ENCODE measurements at regions not wholly inside any gene's neighbourhood (a gene's known extent, or its start where the extent isn't known, plus 50 kb on each side); places are given as distances from the start of the nearest gene placed in this dataset.

GRCh38 chr9:75432888-75433287, 344.6 kb downstream of the OSTF1 start:
- TF ChIP-seq TAF1 (IDR thresholded peaks at IDR 0.05; ENCODE audit: borderline replicate concordance, low read depth, low read length), result no peak
- TF ChIP-seq POLR2AphosphoS5 (IDR thresholded peaks at IDR 0.05; ENCODE audit: low read depth, low read length), result no peak

Measured in GM12892 (cell line).